Pancreas (tissue), 10 donors: ENCODE measurements at regions not wholly inside any gene's neighbourhood (a gene's known extent, or its start where the extent isn't known, plus 50 kb on each side); places are given as distances from the start of the nearest gene placed in this dataset.

Source experiments
- ATAC-seq, 4 donors: fragments of 200-7000 bp; cut with Tn5 transposase; one replicate each; pipeline versions ENCODE4 v1.8.0 to v1.9.1; 2020; ENCODE audit warnings: mild to moderate bottlenecking in 4 of 4, moderate library complexity in 4 of 4
- DNase-seq, 6 donors: peaks; one replicate each; pipeline ENCODE4 v3.0.0-alpha.2; 2020
- FAIRE-seq: peaks from 2 replicates; lab custom pipeline; 2012; peaks lifted over from hg19 to GRCh38; lab: Jason Lieb, UNC
- H3K27ac ChIP-seq, 4 donors: fragments of 200-600 bp; sonication (generic); 1 replicate in 3 of 4; 2 replicates in 1 of 4; pipeline versions ENCODE4 v1.5.0 to v1.8.0; 2020
- H3K27me3 ChIP-seq, 4 donors: fragments of 200-600 bp; one replicate each; pipeline ENCODE4 v1.8.0; 2021
- H3K36me3 ChIP-seq, 3 donors: fragments of 200-600 bp; sonication (generic) in 1 of 3; one replicate each; pipeline versions ENCODE4 v1.5.0 to v1.8.0; 2020 to 2021
- H3K4me1 ChIP-seq, 3 donors: fragments of 200-600 bp; one replicate each; pipeline ENCODE4 v1.8.0; 2021
- H3K4me3 ChIP-seq, 4 donors: fragments of 200-600 bp; sonication (generic) in 2 of 4; one replicate each; pipeline versions ENCODE4 v1.5.0 to v1.8.0; 2020 to 2021
- H3K9me3 ChIP-seq, 4 donors: fragments of 200-600 bp; one replicate each; pipeline ENCODE4 v1.8.0; 2021
- CTCF ChIP-seq, 4 donors: fragments of 200-600 bp; sonication (generic) in 3 of 4; IDR thresholded peaks; one replicate each; pipeline versions ENCODE4 v1.5.0 to v1.8.0; 2021; ENCODE audit warnings: antibody characterized with exemption in 4 of 4
- WGBS, 2 donors: extraction: QIAGEN DNeasy Blood & Tissue Kit; methylation state at CpG; one replicate each; pipeline ENCODE4 v1.1.7; 2013; 5-methylcytosine and 5-hydroxymethylcytosine counted together
- intact Hi-C, 3 donors: fragments of 100-400 bp; cut with DNase I; formaldehyde crosslinking; loops; one replicate each; pipeline versions ENCODE4 v1.11.1 to v1.14.2; 2022
- donor health status: healthy with polysubstance abuse.
- donor health status: DM: no; HTN: no; CAD: no; lungs with moderate emphysema.
- donor health status: DM: no; HTN: no; CAD: no.
- donor health status: control.
- donor health status: control.
- donor health status: Bipolar disorder and iron deficiency.
- donor health status: DM: yes; HTN: yes; CAD: no.
- donor health status: DM: no; HTN: no; CAD: no.
- donor health status: DM: no; HTN: no; CAD: no.
- donor health status: DM: yes; HTN: yes; CAD: no.

- H3K27ac ChIP-seq, result no peak overlapping the region
- WGBS, 2 donors, result 54 to 63% methylated on average over 3 of the region's 3 CpGs
- ATAC-seq, result no peak
- H3K4me1 ChIP-seq, result peaks cover 0 to 12% (median 7%) of the 10 kb centered on the region in 3 donors
- no peaks in the 10 kb centered on the region for H3K9me3 ChIP-seq
- intact Hi-C loops, result no loop called here
- FAIRE-seq, result peak; percentile 43
- no peak overlapping the region for H3K4me3 ChIP-seq
- no peak for TF ChIP-seq CTCF (IDR thresholded peaks at IDR 0.05)
- no peaks in the 10 kb centered on the region for H3K27me3 ChIP-seq
- DNase-seq, result no peak
- H3K36me3 ChIP-seq, result no peaks in the 10 kb centered on the region
These were observed 84.9 kb upstream of the SCAF8 start for GRCh38 chr6:154648188-154648887.

GRCh38 chr6:154648888-154649205 lies 84.4 kb upstream of the SCAF8 start:
- FAIRE-seq (no peak), DNase-seq (no peak), ATAC-seq (no peak)
- WGBS, 2 donors, result 90 to 93% methylated on average over 7 of the region's 7 CpGs
- no peak for TF ChIP-seq CTCF (IDR thresholded peaks at IDR 0.05)
- Histone ChIP-seq H3K27me3 (no peaks in the 10 kb centered on the region), H3K9me3 (no peaks in the 10 kb centered on the region), H3K36me3 (no peaks in the 10 kb centered on the region), H3K4me1 (peaks cover 0 to 12% (median 7%) of the 10 kb centered on the region in 3 donors), H3K4me3 (no peak overlapping the region), H3K27ac (no peak overlapping the region)
- intact Hi-C loops, result no loop called here

GRCh38 chr6:154649721-154650120 lies 83.5 kb upstream of the SCAF8 start:
- FAIRE-seq (no peak), DNase-seq (no peak), ATAC-seq (peak; percentile 44 to 76 (median 62))
- Histone ChIP-seq H3K4me3 (no peak overlapping the region), H3K27me3 (no peaks in the 10 kb centered on the region), H3K9me3 (no peaks in the 10 kb centered on the region), H3K4me1 (peaks cover 0 to 12% (median 7%) of the 10 kb centered on the region in 3 donors), H3K27ac (peak overlapping the region in 2 of 4 donors; percentile 31 to 66), H3K36me3 (no peaks in the 10 kb centered on the region)
- 16 to 26% methylated on average over 5 of the region's 5 CpGs for WGBS, 2 donors
- intact Hi-C loops, result no loop called here
- no peak for TF ChIP-seq CTCF (IDR thresholded peaks at IDR 0.05)

GRCh38 chr6:154650351-154650750 lies 82.9 kb upstream of the SCAF8 start:
- H3K9me3 ChIP-seq, result no peaks in the 10 kb centered on the region
- no peaks in the 10 kb centered on the region for H3K36me3 ChIP-seq
- DNase-seq (no peak), ATAC-seq (peak; percentile 42 to 63 (median 44)), FAIRE-seq (no peak)
- peak overlapping the region in 2 of 4 donors; percentile 31 to 66 for H3K27ac ChIP-seq
- H3K4me3 ChIP-seq, result no peak overlapping the region
- intact Hi-C loops, result no loop called here
- TF ChIP-seq CTCF (IDR thresholded peaks at IDR 0.05), result no peak
- no peaks in the 10 kb centered on the region for H3K27me3 ChIP-seq
- WGBS, 2 donors, result 9 to 10% methylated on average over 2 of the region's 2 CpGs
- H3K4me1 ChIP-seq, result peaks cover 0 to 12% (median 7%) of the 10 kb centered on the region in 3 donors

GRCh38 chr6:154651656-154652055 lies 81.6 kb upstream of the SCAF8 start:
- no peak for ATAC-seq
- no peak for DNase-seq
- Histone ChIP-seq H3K4me3 (no peak overlapping the region), H3K27me3 (no peaks in the 10 kb centered on the region), H3K27ac (no peak overlapping the region), H3K36me3 (no peaks in the 10 kb centered on the region), H3K9me3 (no peaks in the 10 kb centered on the region), H3K4me1 (peaks cover 0 to 12% (median 7%) of the 10 kb centered on the region in 3 donors)
- FAIRE-seq, result no peak
- intact Hi-C loops, result no loop called here
- 95 to 100% methylated on average over 2 of the region's 2 CpGs for WGBS, 2 donors
- TF ChIP-seq CTCF (IDR thresholded peaks at IDR 0.05), result no peak
